NCI-H774 (cell line): ENCODE measurements at regions not wholly inside any gene's neighbourhood (a gene's known extent, or its start where the extent isn't known, plus 50 kb on each side); places are given as distances from the start of the nearest gene placed in this dataset.
"Not testable (repeated sequence)": the region's sequence is repeated elsewhere in the genome, so short reads cannot be mapped to it uniquely, and the experiment has no call there.

Experiments used
- DNase-seq: peaks from one replicate; lab custom pipeline; 2025; lab: John Stamatoyannopoulos, UW

GRCh38 chr11:8772571-8773519 is 90.3 kb downstream of the RPL27A start:
- DNase-seq = no peak

- DNase-seq = no peak
Measured at GRCh38 chr11:8773916-8774539, 91.4 kb downstream of the RPL27A start.

- not testable (repeated sequence) for DNase-seq
Measured at GRCh38 chr11:8774916-8775315, 92.3 kb downstream of the RPL27A start.

GRCh38 chr11:8775332-8775731 is 92.7 kb downstream of the RPL27A start:
- no peak for DNase-seq

- no peak for DNase-seq
Measured at GRCh38 chr11:8775734-8776133, 93.1 kb downstream of the RPL27A start.

GRCh38 chr11:8776209-8776608 is 93.6 kb downstream of the RPL27A start:
- no peak for DNase-seq

- no peak for DNase-seq
Measured at GRCh38 chr11:8777907-8778767, 95.5 kb downstream of the RPL27A start.

GRCh38 chr11:8779107-8779506 is 96.5 kb downstream of the RPL27A start:
- no peak for DNase-seq

GRCh38 chr11:8779732-8780131 is 97.1 kb downstream of the RPL27A start:
- no peak for DNase-seq

- no peak for DNase-seq
Measured at GRCh38 chr11:8784954-8785353, 102.4 kb downstream of the RPL27A start.

- DNase-seq = no peak
Measured at GRCh38 chr11:8785457-8785856, 102.9 kb downstream of the RPL27A start.

GRCh38 chr11:8785998-8786397 is 103.4 kb downstream of the RPL27A start:
- DNase-seq = no peak

GRCh38 chr11:8786933-8787332 is 104.3 kb downstream of the RPL27A start:
- DNase-seq = no peak

- no peak for DNase-seq
Measured at GRCh38 chr11:8787372-8787771, 104.8 kb downstream of the RPL27A start.

- no peak for DNase-seq
Measured at GRCh38 chr11:8788616-8789015, 106.0 kb downstream of the RPL27A start.

- DNase-seq = no peak
Measured at GRCh38 chr11:8789864-8790263, 107.3 kb downstream of the RPL27A start.

GRCh38 chr11:8790968-8791367 is 108.4 kb downstream of the RPL27A start:
- DNase-seq = no peak

GRCh38 chr11:8792710-8793109 is 110.1 kb downstream of the RPL27A start:
- no peak for DNase-seq

- DNase-seq = no peak
Measured at GRCh38 chr11:8793114-8793777, 110.7 kb downstream of the RPL27A start.

- no peak for DNase-seq
Measured at GRCh38 chr11:8794126-8794525, 111.5 kb downstream of the RPL27A start.

- DNase-seq = no peak
Measured at GRCh38 chr11:8794677-8795103, 112.1 kb downstream of the RPL27A start.

- DNase-seq = no peak
Measured at GRCh38 chr11:8796941-8797340, 114.0 kb upstream of the AKIP1 start.
